HL-60 (cell line): ENCODE measurements at regions not wholly inside any gene's neighbourhood (a gene's known extent, or its start where the extent isn't known, plus 50 kb on each side); places are given as distances from the start of the nearest gene placed in this dataset.

ENCODE experiments used
- DNase-seq, 2 experiments: peaks; one replicate each; pipeline ENCODE4 v3.0.0-alpha.2; 2010 to 2020; ENCODE audit warnings: low read depth in 1 of 2, low spot score in 1 of 2
- H3K27ac ChIP-seq: fragments of 250-450 bp; sonication (Bioruptor Pico); replicated peaks from 2 replicates; pipeline ENCODE4 v1.5.1; 2020; ENCODE audit warnings: mild to moderate bottlenecking, moderate library complexity
- H3K27me3 ChIP-seq: fragments of 250-450 bp; sonication (Bioruptor Pico); 2 replicates; pipeline ENCODE4 v1.5.1; 2021; ENCODE audit warnings: mild to moderate bottlenecking, moderate library complexity; ENCODE audit not compliant: insufficient read depth, poor library complexity, severe bottlenecking
- H3K4me3 ChIP-seq: replicated peaks from 2 replicates; pipeline ENCODE4 v1.5.1; 2011; ENCODE audit warnings: mild to moderate bottlenecking, control low read depth, low read length; ENCODE audit not compliant: insufficient read depth
- GABPA ChIP-seq: IDR thresholded peaks from 2 replicates; pipeline ENCODE4 v1.6.1; 2012; ENCODE audit warnings: low read depth
- POLR2AphosphoS5 ChIP-seq: IDR thresholded peaks from 2 replicates; pipeline ENCODE4 v1.6.1; 2012; ENCODE audit warnings: low read depth
- SPI1 ChIP-seq: IDR thresholded peaks from 2 replicates; pipeline ENCODE4 v1.6.1; 2012; ENCODE audit warnings: low read depth, mild to moderate bottlenecking, borderline replicate concordance
- TF ChIP-seq, protein P1 (sequence below): IDR thresholded peaks from one replicate; pipeline ENCODE4 v1.5.1; 2011; ENCODE audit warnings: low read length, control low read depth, inconsistent platforms; ENCODE audit not compliant: insufficient read depth
- TF ChIP-seq, protein P2 (sequence below): IDR thresholded peaks from 2 replicates; pipeline ENCODE4 v1.6.1; 2012; ENCODE audit warnings: low read depth; ENCODE audit not compliant: insufficient replicate concordance

DNA sequence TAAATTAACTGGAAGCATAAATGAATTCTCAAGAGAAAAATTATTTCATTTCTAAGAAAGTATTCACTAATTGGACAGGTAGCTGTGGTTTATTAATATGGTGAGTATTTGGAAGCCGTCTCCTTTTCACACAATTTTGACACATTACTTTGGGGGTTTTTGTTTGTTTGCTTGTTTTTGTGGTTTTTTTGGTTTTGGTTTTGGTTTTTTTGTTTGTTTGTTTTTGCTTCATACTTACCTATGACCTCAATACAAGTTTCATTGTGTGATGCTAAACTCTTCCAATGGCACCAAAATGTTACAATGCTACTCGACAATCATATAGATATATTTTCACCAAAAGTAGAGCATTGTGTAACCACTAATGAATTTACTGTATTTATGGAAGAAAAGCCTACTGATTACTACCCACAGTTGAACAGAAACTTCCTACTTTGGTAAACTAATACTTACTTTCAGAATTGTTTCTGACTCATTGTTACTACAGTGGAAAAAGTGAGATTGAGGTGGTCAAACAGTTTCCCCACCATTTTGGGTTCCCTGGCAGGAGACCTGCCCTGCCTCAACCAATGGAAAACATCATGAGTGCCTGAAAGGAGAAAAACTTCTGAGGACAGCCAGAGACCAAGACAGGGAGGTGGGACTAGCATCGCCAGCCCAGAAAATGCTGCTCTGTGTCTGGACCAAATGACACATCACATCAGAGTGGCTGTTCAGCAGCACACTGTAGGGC is 443.1 kb downstream of the HNRNPD start:
- TF ChIP-seq, protein P1, sequence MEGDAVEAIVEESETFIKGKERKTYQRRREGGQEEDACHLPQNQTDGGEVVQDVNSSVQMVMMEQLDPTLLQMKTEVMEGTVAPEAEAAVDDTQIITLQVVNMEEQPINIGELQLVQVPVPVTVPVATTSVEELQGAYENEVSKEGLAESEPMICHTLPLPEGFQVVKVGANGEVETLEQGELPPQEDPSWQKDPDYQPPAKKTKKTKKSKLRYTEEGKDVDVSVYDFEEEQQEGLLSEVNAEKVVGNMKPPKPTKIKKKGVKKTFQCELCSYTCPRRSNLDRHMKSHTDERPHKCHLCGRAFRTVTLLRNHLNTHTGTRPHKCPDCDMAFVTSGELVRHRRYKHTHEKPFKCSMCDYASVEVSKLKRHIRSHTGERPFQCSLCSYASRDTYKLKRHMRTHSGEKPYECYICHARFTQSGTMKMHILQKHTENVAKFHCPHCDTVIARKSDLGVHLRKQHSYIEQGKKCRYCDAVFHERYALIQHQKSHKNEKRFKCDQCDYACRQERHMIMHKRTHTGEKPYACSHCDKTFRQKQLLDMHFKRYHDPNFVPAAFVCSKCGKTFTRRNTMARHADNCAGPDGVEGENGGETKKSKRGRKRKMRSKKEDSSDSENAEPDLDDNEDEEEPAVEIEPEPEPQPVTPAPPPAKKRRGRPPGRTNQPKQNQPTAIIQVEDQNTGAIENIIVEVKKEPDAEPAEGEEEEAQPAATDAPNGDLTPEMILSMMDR, result no peak
- TF ChIP-seq SPI1 (no peak), POLR2AphosphoS5 (no peak), GABPA (no peak)
- TF ChIP-seq, protein P2, sequence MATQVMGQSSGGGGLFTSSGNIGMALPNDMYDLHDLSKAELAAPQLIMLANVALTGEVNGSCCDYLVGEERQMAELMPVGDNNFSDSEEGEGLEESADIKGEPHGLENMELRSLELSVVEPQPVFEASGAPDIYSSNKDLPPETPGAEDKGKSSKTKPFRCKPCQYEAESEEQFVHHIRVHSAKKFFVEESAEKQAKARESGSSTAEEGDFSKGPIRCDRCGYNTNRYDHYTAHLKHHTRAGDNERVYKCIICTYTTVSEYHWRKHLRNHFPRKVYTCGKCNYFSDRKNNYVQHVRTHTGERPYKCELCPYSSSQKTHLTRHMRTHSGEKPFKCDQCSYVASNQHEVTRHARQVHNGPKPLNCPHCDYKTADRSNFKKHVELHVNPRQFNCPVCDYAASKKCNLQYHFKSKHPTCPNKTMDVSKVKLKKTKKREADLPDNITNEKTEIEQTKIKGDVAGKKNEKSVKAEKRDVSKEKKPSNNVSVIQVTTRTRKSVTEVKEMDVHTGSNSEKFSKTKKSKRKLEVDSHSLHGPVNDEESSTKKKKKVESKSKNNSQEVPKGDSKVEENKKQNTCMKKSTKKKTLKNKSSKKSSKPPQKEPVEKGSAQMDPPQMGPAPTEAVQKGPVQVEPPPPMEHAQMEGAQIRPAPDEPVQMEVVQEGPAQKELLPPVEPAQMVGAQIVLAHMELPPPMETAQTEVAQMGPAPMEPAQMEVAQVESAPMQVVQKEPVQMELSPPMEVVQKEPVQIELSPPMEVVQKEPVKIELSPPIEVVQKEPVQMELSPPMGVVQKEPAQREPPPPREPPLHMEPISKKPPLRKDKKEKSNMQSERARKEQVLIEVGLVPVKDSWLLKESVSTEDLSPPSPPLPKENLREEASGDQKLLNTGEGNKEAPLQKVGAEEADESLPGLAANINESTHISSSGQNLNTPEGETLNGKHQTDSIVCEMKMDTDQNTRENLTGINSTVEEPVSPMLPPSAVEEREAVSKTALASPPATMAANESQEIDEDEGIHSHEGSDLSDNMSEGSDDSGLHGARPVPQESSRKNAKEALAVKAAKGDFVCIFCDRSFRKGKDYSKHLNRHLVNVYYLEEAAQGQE, result no peak
- Histone ChIP-seq H3K27me3 (peaks cover 2% of the 10 kb centered on the region), H3K27ac (no peak overlapping the region), H3K4me3 (no peak overlapping the region)
- no peak for DNase-seq

DNA sequence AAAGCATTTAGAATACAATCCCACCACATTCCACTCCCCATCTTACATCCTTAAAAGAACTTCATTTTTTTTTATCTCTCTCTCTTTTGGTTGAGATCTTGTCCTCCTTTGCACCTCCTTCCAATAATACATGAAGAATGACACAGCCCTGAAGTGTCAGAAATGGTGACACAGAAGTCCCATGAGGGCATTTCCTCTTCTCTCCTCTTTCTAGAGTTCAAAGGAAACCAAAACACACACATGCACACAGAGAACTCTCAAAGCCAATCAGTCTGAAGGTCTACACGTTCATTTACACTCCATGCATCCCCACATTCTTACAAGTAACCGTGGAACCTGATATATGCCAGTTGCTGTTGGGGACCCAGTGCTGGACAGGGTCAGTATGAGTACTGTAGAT is 450.7 kb downstream of the HNRNPD start:
- no peak for TF ChIP-seq POLR2AphosphoS5
- TF ChIP-seq, protein P1, result no peak
- no peak for TF ChIP-seq SPI1
- TF ChIP-seq GABPA, result no peak
- TF ChIP-seq, protein P2, result no peak
- H3K4me3 ChIP-seq, result no peak overlapping the region
- peaks cover 6% of the 10 kb centered on the region for H3K27me3 ChIP-seq
- DNase-seq, result no peak
- no peak overlapping the region for H3K27ac ChIP-seq

DNA sequence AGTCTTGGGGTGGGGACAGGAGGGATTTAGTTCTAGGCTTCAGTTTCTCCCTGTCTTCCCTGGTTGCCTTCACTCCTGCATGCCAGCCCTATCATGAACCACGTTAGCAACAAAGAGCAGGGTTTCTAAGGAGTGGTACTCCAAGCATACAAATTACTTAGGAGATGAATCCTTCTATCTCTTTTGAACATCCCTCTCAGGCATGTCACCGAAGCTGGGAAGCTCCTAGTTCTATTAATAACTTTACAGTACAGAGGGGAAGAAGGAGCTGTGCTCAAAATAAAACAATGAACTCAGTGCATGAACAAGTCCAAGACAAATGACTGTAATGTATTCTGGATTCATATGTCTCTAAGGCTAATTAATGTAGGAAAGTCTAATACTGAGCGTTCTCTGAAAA is 450.6 kb upstream of the RASGEF1B start:
- TF ChIP-seq POLR2AphosphoS5, result no peak
- no peak for TF ChIP-seq GABPA
- TF ChIP-seq, protein P2, result no peak
- TF ChIP-seq, protein P1, result no peak
- no peak for TF ChIP-seq SPI1
- Histone ChIP-seq H3K27ac (no peak overlapping the region), H3K27me3 (peaks cover 6% of the 10 kb centered on the region), H3K4me3 (no peak overlapping the region)
- no peak for DNase-seq
